Vagina (tissue), 2 donors: ENCODE measurements at regions not wholly inside any gene's neighbourhood (a gene's known extent, or its start where the extent isn't known, plus 50 kb on each side); places are given as distances from the start of the nearest gene placed in this dataset.

ENCODE experiments used
- CTCF ChIP-seq, 3 experiments: fragments of 450-650 bp in 2 of 3; fragments of 200-600 bp in 1 of 3; sonication (generic) in 1 of 3; IDR thresholded peaks; one replicate each; pipeline ENCODE4 v1.5.1; 2017 to 2019; ENCODE audit warnings: antibody characterized with exemption in 3 of 3, mild to moderate bottlenecking in 2 of 3, moderate library complexity in 2 of 3
- POLR2A ChIP-seq, 2 donors: fragments of 450-650 bp; IDR thresholded peaks; one replicate each; pipeline ENCODE4 v1.6.1; 2017; ENCODE audit warnings: antibody characterized with exemption in 2 of 2, mild to moderate bottlenecking in 2 of 2, moderate library complexity in 2 of 2

DNA sequence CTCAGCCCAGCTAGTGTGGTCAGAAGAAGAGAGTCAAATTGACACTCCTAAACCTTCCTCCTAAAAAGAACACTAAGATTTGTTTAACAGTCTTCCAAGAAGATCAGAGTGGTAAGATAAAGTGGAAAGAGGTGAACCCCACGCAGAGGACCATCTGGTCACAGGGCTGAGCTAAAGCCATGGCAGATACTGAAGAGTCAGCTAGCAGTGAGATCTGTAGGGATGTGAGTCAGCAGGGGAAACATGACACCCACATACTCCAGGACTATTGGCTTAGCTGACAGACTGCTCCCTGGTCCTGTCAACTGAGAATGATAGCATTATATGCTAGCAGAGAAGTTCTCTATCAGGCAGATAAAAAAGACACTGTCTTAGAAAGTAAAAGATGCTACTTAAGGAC, 269.4 kb upstream of the ALG10 start:
- TF ChIP-seq CTCF (IDR thresholded peaks at IDR 0.05): no peak
- TF ChIP-seq POLR2A (IDR thresholded peaks at IDR 0.05): no peak
